ENCODE measurements at regions not wholly inside any gene's neighbourhood (a gene's known extent, or its start where the extent isn't known, plus 50 kb on each side); places are given as distances from the start of the nearest gene placed in this dataset.

DNA sequence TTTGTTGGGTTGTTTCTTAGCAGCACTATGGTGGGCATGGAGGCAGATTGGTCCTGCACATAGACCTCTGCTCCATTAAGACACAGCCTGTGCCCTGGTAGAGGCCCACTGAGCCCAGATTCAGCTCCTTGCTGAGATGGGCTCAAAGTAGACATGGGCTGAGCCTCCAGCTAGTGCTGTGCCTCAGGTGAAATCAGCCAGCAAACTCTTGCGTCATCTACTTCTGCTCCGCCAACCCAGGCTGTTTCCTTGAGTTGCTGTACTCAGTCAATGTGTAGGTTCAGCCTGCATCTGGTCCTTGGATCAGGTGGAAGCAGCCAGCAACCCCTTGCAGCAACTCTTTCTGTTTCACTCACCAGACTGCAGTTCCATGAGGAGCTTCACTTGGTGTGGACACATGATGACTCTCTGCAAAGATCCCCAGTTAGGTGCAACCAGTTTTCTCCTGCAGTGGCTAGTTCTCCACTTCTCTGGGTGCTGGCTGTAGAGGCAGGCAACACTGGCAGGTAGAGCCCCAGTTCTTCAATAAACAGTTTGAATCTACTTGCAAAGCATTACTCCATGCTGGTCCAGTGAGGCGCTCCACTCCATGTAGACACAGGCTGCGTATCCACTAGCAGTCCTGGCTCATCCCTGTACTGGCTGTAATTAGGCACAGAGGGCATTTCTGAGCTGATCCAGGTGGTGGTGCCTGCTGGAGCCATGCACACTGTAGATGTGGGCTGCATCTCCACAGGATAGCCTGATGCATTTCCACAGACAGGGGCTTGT is 199.0 kb upstream of the MAMLD1 start:
- 91 to 100% (median 95%) methylated on average over 4 of the region's 4 CpGs for WGBS, 3 donors
- intact Hi-C loops (cut with DNase I), result no loop called here
- DNase-seq, result no peak
- no peaks in the 10 kb centered on the region for H3K36me3 ChIP-seq (ENCODE audit: insufficient read depth in 1 of 2, low read depth in 1 of 2)
- TF ChIP-seq, protein P1, sequence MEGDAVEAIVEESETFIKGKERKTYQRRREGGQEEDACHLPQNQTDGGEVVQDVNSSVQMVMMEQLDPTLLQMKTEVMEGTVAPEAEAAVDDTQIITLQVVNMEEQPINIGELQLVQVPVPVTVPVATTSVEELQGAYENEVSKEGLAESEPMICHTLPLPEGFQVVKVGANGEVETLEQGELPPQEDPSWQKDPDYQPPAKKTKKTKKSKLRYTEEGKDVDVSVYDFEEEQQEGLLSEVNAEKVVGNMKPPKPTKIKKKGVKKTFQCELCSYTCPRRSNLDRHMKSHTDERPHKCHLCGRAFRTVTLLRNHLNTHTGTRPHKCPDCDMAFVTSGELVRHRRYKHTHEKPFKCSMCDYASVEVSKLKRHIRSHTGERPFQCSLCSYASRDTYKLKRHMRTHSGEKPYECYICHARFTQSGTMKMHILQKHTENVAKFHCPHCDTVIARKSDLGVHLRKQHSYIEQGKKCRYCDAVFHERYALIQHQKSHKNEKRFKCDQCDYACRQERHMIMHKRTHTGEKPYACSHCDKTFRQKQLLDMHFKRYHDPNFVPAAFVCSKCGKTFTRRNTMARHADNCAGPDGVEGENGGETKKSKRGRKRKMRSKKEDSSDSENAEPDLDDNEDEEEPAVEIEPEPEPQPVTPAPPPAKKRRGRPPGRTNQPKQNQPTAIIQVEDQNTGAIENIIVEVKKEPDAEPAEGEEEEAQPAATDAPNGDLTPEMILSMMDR (IDR thresholded peaks at IDR 0.05), result no peak
- H3K9me3 ChIP-seq, result no peaks in the 10 kb centered on the region
- H3K4me1 ChIP-seq, result no peaks in the 10 kb centered on the region
- no peaks in the 10 kb centered on the region for H3K27me3 ChIP-seq (ENCODE audit: insufficient read depth in 3 of 3, low read length in 2 of 3)
- H3K27ac ChIP-seq, result no peak overlapping the region
- no peak overlapping the region for H3K4me3 ChIP-seq
- ATAC-seq, result no peak

GRCh38 chrX:150164971-150165600 is 198.0 kb upstream of the MAMLD1 start:
- no peak overlapping the region for H3K27ac ChIP-seq

DNA sequence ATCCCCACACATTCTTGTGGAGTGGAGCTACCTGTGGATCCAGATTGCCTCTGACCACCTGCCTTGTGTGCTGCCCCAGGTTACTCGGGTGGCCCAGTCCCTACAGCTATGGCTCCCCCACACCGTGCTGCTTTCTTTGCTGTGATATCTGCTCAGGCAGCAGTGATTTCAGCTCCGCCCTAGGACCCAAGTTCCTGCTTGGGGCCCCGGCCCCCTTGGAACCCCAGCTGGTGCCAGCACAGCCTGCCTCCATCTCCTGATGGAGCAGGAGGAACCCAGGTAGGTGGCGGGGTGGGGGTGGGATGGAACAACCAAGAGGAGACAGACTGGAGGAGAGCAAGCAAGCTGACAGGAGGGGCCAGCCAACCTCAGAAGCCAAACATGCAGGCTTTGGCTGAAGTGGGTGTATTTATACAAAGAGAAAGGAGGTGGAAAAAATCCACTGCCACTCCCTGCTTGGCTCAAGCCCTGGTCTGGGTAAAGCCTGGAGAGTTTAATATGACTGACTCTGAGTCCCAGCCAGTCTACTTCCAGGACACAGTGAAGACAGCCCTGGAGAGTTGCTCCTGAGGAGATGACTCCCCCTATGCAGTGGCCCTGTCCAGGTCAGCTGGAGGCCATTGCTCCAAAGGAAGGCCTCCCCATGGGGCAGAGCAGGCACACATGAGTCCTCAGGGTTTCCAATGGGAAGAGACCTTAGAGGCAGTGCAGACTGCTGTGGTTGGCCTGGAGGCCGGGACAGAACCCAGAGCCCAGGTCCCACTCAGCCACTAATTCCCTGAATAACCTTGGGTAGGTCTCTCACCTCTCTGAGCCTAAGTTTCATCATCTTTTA is 197.1 kb upstream of the MAMLD1 start:
- Histone ChIP-seq H3K36me3 (ENCODE audit: insufficient read depth in 1 of 2, low read depth in 1 of 2) (no peaks in the 10 kb centered on the region), H3K4me3 (no peak overlapping the region), H3K4me1 (no peaks in the 10 kb centered on the region), H3K27me3 (ENCODE audit: insufficient read depth in 3 of 3, low read length in 2 of 3) (no peaks in the 10 kb centered on the region), H3K9me3 (no peaks in the 10 kb centered on the region), H3K27ac (no peak overlapping the region)
- TF ChIP-seq, protein P1 (IDR thresholded peaks at IDR 0.05), result no peak
- DNase-seq (no peak), ATAC-seq (no peak)
- 71 to 96% (median 94%) methylated on average over 3 to 6 of the region's 6 CpGs for WGBS, 3 donors
- intact Hi-C loops (cut with DNase I), result no loop called here

More at GRCh38 chrX:150164971-150165600, 198.0 kb upstream of the MAMLD1 start:
- Histone ChIP-seq H3K36me3 (ENCODE audit: insufficient read depth in 1 of 2, low read depth in 1 of 2) (no peaks in the 10 kb centered on the region), H3K4me3 (no peak overlapping the region), H3K4me1 (no peaks in the 10 kb centered on the region), H3K27me3 (ENCODE audit: insufficient read depth in 3 of 3, low read length in 2 of 3) (no peaks in the 10 kb centered on the region), H3K9me3 (no peaks in the 10 kb centered on the region)
- ATAC-seq (no peak), DNase-seq (no peak)
- intact Hi-C loops (cut with DNase I), result no loop called here
- WGBS, 3 donors, result 70 to 88% (median 81%) methylated on average over 4 of the region's 4 CpGs
- TF ChIP-seq, protein P1 (IDR thresholded peaks at IDR 0.05), result no peak

DNA sequence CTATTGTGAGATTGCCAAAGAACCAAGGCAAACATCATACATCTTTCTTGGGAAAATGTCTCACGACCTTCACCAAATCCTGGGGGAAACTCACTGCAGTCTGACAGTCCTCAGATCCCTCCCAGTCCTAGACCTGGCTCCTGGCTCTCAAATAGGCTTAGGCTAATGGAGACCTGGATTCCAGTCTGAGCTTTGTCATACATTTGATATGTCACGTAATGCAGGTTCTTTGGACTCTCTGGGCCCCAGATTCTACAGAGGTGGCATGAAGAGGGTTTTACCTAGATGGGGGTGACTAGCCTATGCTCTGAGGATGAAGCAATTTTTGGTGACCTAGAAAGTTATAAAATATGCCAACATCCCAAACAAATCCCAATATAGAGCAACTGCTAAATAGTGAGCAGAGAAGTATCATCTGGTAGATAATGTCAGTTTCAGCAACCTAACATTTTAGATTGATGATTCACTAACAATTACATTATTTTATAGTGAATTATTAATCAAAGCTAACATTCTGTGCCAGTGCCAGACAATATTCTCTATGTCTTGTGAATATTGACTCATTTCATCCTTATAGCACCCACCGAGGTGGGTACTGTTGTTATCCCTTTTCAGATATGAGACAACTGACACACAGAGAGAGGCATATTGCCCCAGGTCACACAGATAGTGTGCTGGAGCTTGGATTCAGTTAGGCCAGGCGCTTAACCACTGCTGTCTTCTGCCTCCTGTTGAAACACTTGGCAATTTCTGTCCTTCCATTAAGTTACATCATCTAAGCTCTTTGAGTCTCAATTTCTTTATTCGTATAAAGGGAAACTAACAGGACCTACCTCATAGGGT is 195.4 kb upstream of the MAMLD1 start:
- intact Hi-C loops (cut with DNase I), result no loop called here
- Histone ChIP-seq H3K27me3 (ENCODE audit: insufficient read depth in 3 of 3, low read length in 2 of 3) (no peaks in the 10 kb centered on the region), H3K27ac (no peak overlapping the region), H3K9me3 (no peaks in the 10 kb centered on the region), H3K36me3 (ENCODE audit: insufficient read depth in 1 of 2, low read depth in 1 of 2) (no peaks in the 10 kb centered on the region), H3K4me3 (no peak overlapping the region), H3K4me1 (no peaks in the 10 kb centered on the region)
- ATAC-seq, result no peak
- TF ChIP-seq, protein P1 (IDR thresholded peaks at IDR 0.05), result no peak
- WGBS, 3 donors, result 62 to 85% (median 83%) methylated on average over 4 to 5 of the region's 5 CpGs
- no peak for DNase-seq
